ENCODE measurements at regions not wholly inside any gene's neighbourhood (a gene's known extent, or its start where the extent isn't known, plus 50 kb on each side); places are given as distances from the start of the nearest gene placed in this dataset.
A peak's percentile ranks its signal among the peaks of the same experiment; 100 is the strongest.

GRCh38 chr7:115474137-115474536 lies 552.2 kb downstream of the MDFIC start:
- BruUV-seq (replicated peaks) = no TSS peak
- POLR2A ChIA-PET = no interaction called here
- intact Hi-C loops (cut with micrococcal nuclease) = no loop called here

More at GRCh38 chr7:115474137-115474536, 552.2 kb downstream of the MDFIC start:
- DNase-seq (ENCODE audit: extremely low read depth in 1 of 4, low spot score in 3 of 4) = peak in 1 of 4 experiments; percentile 2
- no peaks in the 10 kb centered on the region for H3K79me2 ChIP-seq (ENCODE audit: control insufficient read depth, insufficient read depth, low read length)
- no peak overlapping the region for H2AFZ ChIP-seq (ENCODE audit: low read depth, low read length)
- H3K9me1 ChIP-seq (ENCODE audit: control insufficient read depth, insufficient read depth, low read length) = no peaks in the 10 kb centered on the region
- H3K36me3 ChIP-seq (ENCODE audit: control insufficient read depth, insufficient read depth, low read length) = no peaks in the 10 kb centered on the region
- 0% methylated on average over 5 of the region's 5 CpGs for WGBS (ENCODE audit: insufficient coverage, low coverage, missing lambda C conversion rate)
- H3K9me3 ChIP-seq (replicated peaks; ENCODE audit: control insufficient read depth, insufficient read depth, low read depth, low read length) = no peaks in the 10 kb centered on the region
- no peak overlapping the region for H3K9ac ChIP-seq (ENCODE audit: insufficient read depth in 1 of 2, low read depth in 2 of 2, low read length in 2 of 2)
- H4K20me1 ChIP-seq (replicated peaks; ENCODE audit: control insufficient read depth, insufficient read depth, low read length) = no peaks in the 10 kb centered on the region
- no peak overlapping the region for H3K27ac ChIP-seq (ENCODE audit: extremely low read depth, low read depth, low read length)
- ATAC-seq = no peak
- no peak for FAIRE-seq
- no peak overlapping the region for H3K4me2 ChIP-seq (ENCODE audit: insufficient read depth, low read length)
- no peak overlapping the region for H3K4me3 ChIP-seq
- in situ Hi-C loops (cut with MboI) = no loop called here
- CTCF ChIA-PET (ENCODE audit: low intra/inter-chr PET ratio) = no interaction called here
- H3K4me1 ChIP-seq (replicated peaks in 1 of 2; ENCODE audit: control insufficient read depth in 2 of 2, insufficient read depth in 2 of 2, low read length in 2 of 2) = no peaks in the 10 kb centered on the region
- no peaks in the 10 kb centered on the region for H3K27me3 ChIP-seq (ENCODE audit: control insufficient read depth in 2 of 2, insufficient read depth in 2 of 2, low read length in 2 of 2)
- no peak for TF ChIP-seq NFYB (IDR thresholded peaks at IDR 0.05; ENCODE audit: extremely low read depth, insufficient read length)
- no peak for TF ChIP-seq SIN3A (IDR thresholded peaks at IDR 0.05; ENCODE audit: borderline replicate concordance in 2 of 2, control insufficient read depth in 1 of 2, low read depth in 2 of 2, low read length in 2 of 2)
- no peak for TF ChIP-seq U2AF1 (optimal IDR thresholded peaks at IDR 0.05; ENCODE audit: low read depth, low read length)
- no peak for TF ChIP-seq CREM (IDR thresholded peaks at IDR 0.05; ENCODE audit: low read depth)
- no peak for TF ChIP-seq EWSR1 (IDR thresholded peaks at IDR 0.05; ENCODE audit: borderline replicate concordance, low read depth, partially characterized antibody)
- no peak for TF ChIP-seq TFAP4 (CRISPR knock-in tag; IDR thresholded peaks at IDR 0.05; ENCODE audit: borderline replicate concordance)
- no peak for TF ChIP-seq UBTF (IDR thresholded peaks at IDR 0.05; ENCODE audit: borderline replicate concordance in 1 of 2, low read depth in 2 of 2, low read length in 2 of 2)
- no peak for TF ChIP-seq TFAM (CRISPR knock-in tag; conservative IDR thresholded peaks at IDR 0.05)
- no peak for TF ChIP-seq ZNF134 (CRISPR knock-in tag; conservative IDR thresholded peaks at IDR 0.05)
- TF ChIP-seq XRCC3 (IDR thresholded peaks at IDR 0.05) = no peak
- TF ChIP-seq E2F5 (CRISPR knock-in tag; IDR thresholded peaks at IDR 0.05) = no peak
- no peak for TF ChIP-seq KDM2B (CRISPR knock-in tag; IDR thresholded peaks at IDR 0.05)
- TF ChIP-seq ZNF217 (CRISPR knock-in tag; IDR thresholded peaks at IDR 0.05) = no peak
- no peak for TF ChIP-seq MCM7 (IDR thresholded peaks at IDR 0.05)
- peak; percentile 33; the same call in 1 of the 2 replicates for TF ChIP-seq NFIX (CRISPR knock-in tag; IDR thresholded peaks at IDR 0.05; ENCODE audit: low read depth)
- TF ChIP-seq NFIC (IDR thresholded peaks at IDR 0.05) = peak; percentile 80
- no peak for TF ChIP-seq NCOA4 (IDR thresholded peaks at IDR 0.05; ENCODE audit: partially characterized antibody)
